Activated T-cell treated with anti-CD3 and anti-CD28 coated beads, Interleukin-2, amount 50 U/mL, for 72 hours (primary cell): ENCODE measurements at regions not wholly inside any gene's neighbourhood (a gene's known extent, or its start where the extent isn't known, plus 50 kb on each side); places are given as distances from the start of the nearest gene placed in this dataset.
A peak's percentile ranks its signal among the peaks of the same experiment; 100 is the strongest.

ENCODE experiments used
- ATAC-seq, 2 donors: fragments of 150-1000 bp; cut with Tn5 transposase; replicated peaks in 1 of 2; 2 replicates each; pipeline ENCODE4 v1.10.0; 2021; ENCODE audit warnings: moderate library complexity in 2 of 2, mild to moderate bottlenecking in 1 of 2
- DNase-seq, 2 donors: peaks; one replicate each; pipeline ENCODE4 v3.0.0; 2021 to 2022; ENCODE audit warnings: mixed read lengths in 1 of 2
- H3K27ac Mint-ChIP-seq: one replicate; pipeline ENCODE4 v1.8.0; 2022; ENCODE audit warnings: mild to moderate bottlenecking, moderate library complexity, mixed read lengths
- H3K27me3 Mint-ChIP-seq: one replicate; pipeline ENCODE4 v1.8.0; 2022; ENCODE audit warnings: low read depth, mixed read lengths
- H3K36me3 Mint-ChIP-seq, 2 donors: one replicate each; pipeline ENCODE4 v1.8.0; 2022; ENCODE audit warnings: mixed read lengths in 2 of 2, mild to moderate bottlenecking in 1 of 2; ENCODE audit not compliant: insufficient read depth in 2 of 2
- H3K4me1 Mint-ChIP-seq: one replicate; pipeline ENCODE4 v1.8.0; 2022; ENCODE audit warnings: low read depth, mixed read lengths
- H3K4me3 Mint-ChIP-seq, 2 donors: one replicate each; pipeline ENCODE4 v1.8.0; 2022; ENCODE audit warnings: mild to moderate bottlenecking in 2 of 2, mixed read lengths in 2 of 2, moderate library complexity in 2 of 2
- H3K9me3 Mint-ChIP-seq, 2 donors: one replicate each; pipeline ENCODE4 v1.8.0; 2022; ENCODE audit warnings: mixed read lengths in 2 of 2

GRCh38 chr7:25398418-25398817 lies 170.1 kb upstream of the NPVF start:
- Mint-ChIP-seq H3K9me3 (no peaks in the 10 kb centered on the region), H3K27me3 (no peaks in the 10 kb centered on the region), H3K4me3 (no peak overlapping the region), H3K27ac (no peak overlapping the region), H3K36me3 (no peaks in the 10 kb centered on the region), H3K4me1 (no peaks in the 10 kb centered on the region)
- ATAC-seq: no peak
- no peak for DNase-seq

GRCh38 chr7:25399000-25399750 lies 170.9 kb upstream of the NPVF start:
- Mint-ChIP-seq H3K4me3 (no peak overlapping the region), H3K27ac (no peak overlapping the region), H3K36me3 (no peaks in the 10 kb centered on the region), H3K27me3 (peaks cover 4% of the 10 kb centered on the region), H3K9me3 (no peaks in the 10 kb centered on the region), H3K4me1 (no peaks in the 10 kb centered on the region)
- no peak for ATAC-seq
- DNase-seq: no peak

- Mint-ChIP-seq H3K27ac (no peak overlapping the region), H3K4me3 (no peak overlapping the region), H3K9me3 (no peaks in the 10 kb centered on the region), H3K4me1 (no peaks in the 10 kb centered on the region), H3K27me3 (peaks cover 7% of the 10 kb centered on the region), H3K36me3 (no peaks in the 10 kb centered on the region)
- no peak for DNase-seq
- ATAC-seq: peak in 1 of 2 donors; percentile 35
These were observed 174.2 kb upstream of the NPVF start for GRCh38 chr7:25402532-25402931.

GRCh38 chr7:25405736-25406135 lies 177.4 kb upstream of the NPVF start:
- Mint-ChIP-seq H3K27me3 (peaks cover 7% of the 10 kb centered on the region), H3K36me3 (no peaks in the 10 kb centered on the region), H3K9me3 (no peaks in the 10 kb centered on the region), H3K27ac (no peak overlapping the region), H3K4me3 (no peak overlapping the region), H3K4me1 (no peaks in the 10 kb centered on the region)
- ATAC-seq (no peak), DNase-seq (no peak)

- no peak for DNase-seq
- Mint-ChIP-seq H3K9me3 (no peaks in the 10 kb centered on the region), H3K27me3 (peaks cover 7% of the 10 kb centered on the region), H3K27ac (no peak overlapping the region), H3K4me1 (no peaks in the 10 kb centered on the region), H3K36me3 (no peaks in the 10 kb centered on the region), H3K4me3 (no peak overlapping the region)
- ATAC-seq: no peak
These were observed 178.8 kb upstream of the NPVF start for GRCh38 chr7:25407053-25407452.

- H3K4me3 Mint-ChIP-seq: no peak overlapping the region
- ATAC-seq: no peak
- H3K36me3 Mint-ChIP-seq: no peaks in the 10 kb centered on the region
- DNase-seq: no peak
- H3K27me3 Mint-ChIP-seq: peaks cover 7% of the 10 kb centered on the region
- no peaks in the 10 kb centered on the region for H3K4me1 Mint-ChIP-seq
- H3K9me3 Mint-ChIP-seq: no peaks in the 10 kb centered on the region
- H3K27ac Mint-ChIP-seq: no peak overlapping the region
These were observed 179.9 kb upstream of the NPVF start for GRCh38 chr7:25408012-25408687.

- Mint-ChIP-seq H3K36me3 (no peaks in the 10 kb centered on the region), H3K27me3 (peaks cover 6% of the 10 kb centered on the region), H3K27ac (no peak overlapping the region), H3K4me3 (no peak overlapping the region), H3K4me1 (no peaks in the 10 kb centered on the region), H3K9me3 (no peaks in the 10 kb centered on the region)
- ATAC-seq: no peak
- no peak for DNase-seq
These were observed 180.6 kb upstream of the NPVF start for GRCh38 chr7:25408876-25409275.

- Mint-ChIP-seq H3K36me3 (no peaks in the 10 kb centered on the region), H3K27ac (no peak overlapping the region), H3K4me1 (no peaks in the 10 kb centered on the region), H3K27me3 (no peaks in the 10 kb centered on the region), H3K4me3 (no peak overlapping the region), H3K9me3 (no peaks in the 10 kb centered on the region)
- no peak for ATAC-seq
- DNase-seq: no peak
These were observed 181.8 kb upstream of the NPVF start for GRCh38 chr7:25409897-25410636.

GRCh38 chr7:25420771-25421170 lies 192.5 kb upstream of the NPVF start:
- no peak overlapping the region for H3K27ac Mint-ChIP-seq
- H3K4me3 Mint-ChIP-seq: no peak overlapping the region
- ATAC-seq (no peak), DNase-seq (no peak)
- H3K27me3 Mint-ChIP-seq: peaks cover 10% of the 10 kb centered on the region
- H3K36me3 Mint-ChIP-seq: no peaks in the 10 kb centered on the region
- no peaks in the 10 kb centered on the region for H3K9me3 Mint-ChIP-seq
- H3K4me1 Mint-ChIP-seq: no peaks in the 10 kb centered on the region

- H3K27ac Mint-ChIP-seq: no peak overlapping the region
- H3K4me1 Mint-ChIP-seq: peaks cover 11% of the 10 kb centered on the region
- DNase-seq (no peak), ATAC-seq (no peak)
- H3K9me3 Mint-ChIP-seq: no peaks in the 10 kb centered on the region
- peaks cover 8% of the 10 kb centered on the region for H3K27me3 Mint-ChIP-seq
- no peak overlapping the region for H3K4me3 Mint-ChIP-seq
- no peaks in the 10 kb centered on the region for H3K36me3 Mint-ChIP-seq
These were observed 195.8 kb upstream of the NPVF start for GRCh38 chr7:25424113-25424512.

- Mint-ChIP-seq H3K9me3 (no peaks in the 10 kb centered on the region), H3K4me3 (no peak overlapping the region), H3K27ac (no peak overlapping the region), H3K27me3 (peaks cover under 1% of the 10 kb centered on the region), H3K4me1 (peaks cover 11% of the 10 kb centered on the region), H3K36me3 (no peaks in the 10 kb centered on the region)
- no peak for ATAC-seq
- DNase-seq: no peak
These were observed 196.6 kb upstream of the NPVF start for GRCh38 chr7:25424855-25425254.

GRCh38 chr7:25427721-25428120 lies 199.4 kb upstream of the NPVF start:
- ATAC-seq (no peak), DNase-seq (no peak)
- Mint-ChIP-seq H3K4me3 (no peak overlapping the region), H3K9me3 (no peaks in the 10 kb centered on the region), H3K27me3 (no peaks in the 10 kb centered on the region), H3K36me3 (no peaks in the 10 kb centered on the region), H3K27ac (no peak overlapping the region), H3K4me1 (peaks cover 11% of the 10 kb centered on the region)

- peaks cover 11% of the 10 kb centered on the region for H3K4me1 Mint-ChIP-seq
- no peaks in the 10 kb centered on the region for H3K36me3 Mint-ChIP-seq
- no peak for DNase-seq
- H3K27ac Mint-ChIP-seq: no peak overlapping the region
- H3K27me3 Mint-ChIP-seq: no peaks in the 10 kb centered on the region
- no peak for ATAC-seq
- H3K4me3 Mint-ChIP-seq: no peak overlapping the region
- H3K9me3 Mint-ChIP-seq: no peaks in the 10 kb centered on the region
These were observed 201.4 kb upstream of the NPVF start for GRCh38 chr7:25429731-25430130.
